ENCODE measurements at regions not wholly inside any gene's neighbourhood (a gene's known extent, or its start where the extent isn't known, plus 50 kb on each side); places are given as distances from the start of the nearest gene placed in this dataset.

- H3K4me2 ChIP-seq (ENCODE audit: insufficient read depth in 1 of 2, low read depth in 2 of 2, low read length in 2 of 2) = no peak overlapping the region
- TF ChIP-seq SIX5 (IDR thresholded peaks at IDR 0.05; ENCODE audit: low read depth, low read length) (no peak), HDAC2 (IDR thresholded peaks at IDR 0.05; ENCODE audit: borderline replicate concordance in 1 of 2, low read depth in 2 of 2, low read length in 2 of 2) (no peak), EGR1 (IDR thresholded peaks at IDR 0.05; ENCODE audit: borderline replicate concordance, low read depth, low read length) (no peak), BACH1 (IDR thresholded peaks at IDR 0.05; ENCODE audit: low read length) (no peak), EP300 (IDR thresholded peaks at IDR 0.05; ENCODE audit: borderline replicate concordance in 1 of 2, low read depth in 2 of 2, low read length in 2 of 2) (no peak), SP1 (IDR thresholded peaks at IDR 0.05; ENCODE audit: low read depth, low read length) (no peak), RAD21 (IDR thresholded peaks at IDR 0.05 in 1 of 2, conservative IDR thresholded peaks at IDR 0.05 in 1 of 2; ENCODE audit: low read depth in 2 of 2, low read length in 2 of 2) (no peak), POLR2A (IDR thresholded peaks at IDR 0.05; ENCODE audit: control extremely low read depth in 1 of 2, low read depth in 2 of 2, low read length in 2 of 2) (no peak), EZH2 (IDR thresholded peaks at IDR 0.05; ENCODE audit: low read depth, low read length, severe bottlenecking) (no peak), FOSL1 (IDR thresholded peaks at IDR 0.05; ENCODE audit: insufficient read depth, low read depth, low read length) (no peak), NRF1 (IDR thresholded peaks at IDR 0.05; ENCODE audit: low read depth, low read length) (no peak), SP2 (IDR thresholded peaks at IDR 0.05; ENCODE audit: low read length) (no peak)
- TF ChIP-seq, protein P1, sequence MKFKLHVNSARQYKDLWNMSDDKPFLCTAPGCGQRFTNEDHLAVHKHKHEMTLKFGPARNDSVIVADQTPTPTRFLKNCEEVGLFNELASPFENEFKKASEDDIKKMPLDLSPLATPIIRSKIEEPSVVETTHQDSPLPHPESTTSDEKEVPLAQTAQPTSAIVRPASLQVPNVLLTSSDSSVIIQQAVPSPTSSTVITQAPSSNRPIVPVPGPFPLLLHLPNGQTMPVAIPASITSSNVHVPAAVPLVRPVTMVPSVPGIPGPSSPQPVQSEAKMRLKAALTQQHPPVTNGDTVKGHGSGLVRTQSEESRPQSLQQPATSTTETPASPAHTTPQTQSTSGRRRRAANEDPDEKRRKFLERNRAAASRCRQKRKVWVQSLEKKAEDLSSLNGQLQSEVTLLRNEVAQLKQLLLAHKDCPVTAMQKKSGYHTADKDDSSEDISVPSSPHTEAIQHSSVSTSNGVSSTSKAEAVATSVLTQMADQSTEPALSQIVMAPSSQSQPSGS (IDR thresholded peaks at IDR 0.05; ENCODE audit: low read length) = no peak
These were observed 395.9 kb downstream of the PSAT1 start for GRCh38 chr9:78692871-78693270.

More at GRCh38 chr9:78692871-78693270, 395.9 kb downstream of the PSAT1 start:
- H4K5ac ChIP-seq (ENCODE audit: insufficient read length, low read depth, low read length) = no peak overlapping the region
- no peaks in the 10 kb centered on the region for H3K36me3 ChIP-seq (ENCODE audit: control insufficient read depth in 2 of 4, insufficient read depth in 4 of 4, low read length in 3 of 4)
- H3K23ac ChIP-seq (ENCODE audit: insufficient read length) = no peak overlapping the region
- H3K9me3 ChIP-seq (ENCODE audit: insufficient read depth in 2 of 2, low read depth in 1 of 2, low read length in 1 of 2) = no peaks in the 10 kb centered on the region
- no peak overlapping the region for H3K4ac ChIP-seq (replicated peaks; ENCODE audit: insufficient read length, low read depth, low read length)
- no peak overlapping the region for H2BK20ac ChIP-seq (ENCODE audit: low read length)
- no peaks in the 10 kb centered on the region for H3K27me3 ChIP-seq (replicated peaks in 1 of 4; ENCODE audit: control insufficient read depth in 3 of 4, extremely low read depth in 1 of 4, insufficient read depth in 3 of 4, low read length in 3 of 4)
- H4K91ac ChIP-seq (replicated peaks; ENCODE audit: insufficient read length, low read length) = no peak overlapping the region
- no peaks in the 10 kb centered on the region for H4K20me1 ChIP-seq (replicated peaks in 1 of 2; ENCODE audit: control insufficient read depth in 1 of 2, insufficient read depth in 2 of 2, low read length in 2 of 2)
- 86% methylated on average over 3 of the region's 3 CpGs; no CpG with 5 or more reads in 1 of the 2 experiments for WGBS, 2 experiments (ENCODE audit: extremely low coverage in 1 of 2, insufficient coverage in 1 of 2, insufficient read length in 1 of 2, insufficient replicate concordance in 2 of 2, low coverage in 1 of 2, low lambda C conversion rate in 2 of 2, missing lambda C conversion rate in 1 of 2)
- H2BK5ac ChIP-seq (ENCODE audit: low read depth, low read length) = no peak overlapping the region
- H2AK5ac ChIP-seq (ENCODE audit: low read depth, low read length) = no peak overlapping the region
- ChIA-PET CTCF (ENCODE audit: partially characterized antibody) (interaction anchor here (0.8 to 5.6 kb wide), 3 partner anchors 11 to 437 kb away, joined by 3 to 30 read pairs (median 3); no protein-coding TSS in a partner anchor), POLR2A (ENCODE audit: partially characterized antibody) (no interaction called here)
- H3K27ac ChIP-seq (ENCODE audit: low read depth, low read length) = no peak overlapping the region
- no peak for FAIRE-seq
- DNase-seq (ENCODE audit: low read depth in 1 of 2, low spot score in 2 of 2) = no peak
- H2BK15ac ChIP-seq (ENCODE audit: low read length) = no peak overlapping the region
- no peak overlapping the region for H2AFZ ChIP-seq (ENCODE audit: low read length)
- no peaks in the 10 kb centered on the region for H3K79me2 ChIP-seq (ENCODE audit: control insufficient read depth in 1 of 2, insufficient read depth in 2 of 2, low read length in 2 of 2)
- no peak overlapping the region for H3K14ac ChIP-seq (ENCODE audit: insufficient read length)
- H3K79me1 ChIP-seq (ENCODE audit: low read depth, low read length) = no peaks in the 10 kb centered on the region
- H3K56ac ChIP-seq (replicated peaks; ENCODE audit: insufficient read length, low read depth, low read length) = no peak overlapping the region
- H2BK120ac ChIP-seq (replicated peaks; ENCODE audit: low read depth, low read length) = no peak overlapping the region
- H3K23me2 ChIP-seq (ENCODE audit: low read depth, low read length) = no peaks in the 10 kb centered on the region
- H3K4me1 ChIP-seq (replicated peaks in 1 of 4; ENCODE audit: control insufficient read depth in 3 of 4, insufficient read depth in 4 of 4, low read length in 3 of 4) = no peaks in the 10 kb centered on the region
- no peak overlapping the region for H2BK12ac ChIP-seq (ENCODE audit: low read depth, low read length)
- H3K18ac ChIP-seq (ENCODE audit: extremely low read depth, low read length) = no peak overlapping the region
- no peak overlapping the region for H3K9ac ChIP-seq (replicated peaks in 1 of 4; ENCODE audit: extremely low read depth in 1 of 4, low read depth in 3 of 4, low read length in 3 of 4)
- no peak overlapping the region for H4K8ac ChIP-seq (ENCODE audit: extremely low read depth, insufficient read depth, low read length)
- H3K4me3 ChIP-seq (ENCODE audit: extremely low read depth in 1 of 4, insufficient read depth in 2 of 4, low read depth in 3 of 4, low read length in 4 of 4) = no peak overlapping the region
